ENCODE measurements at regions not wholly inside any gene's neighbourhood (a gene's known extent, or its start where the extent isn't known, plus 50 kb on each side); places are given as distances from the start of the nearest gene placed in this dataset.

- no peak overlapping the region for H3K4me3 ChIP-seq (ENCODE audit: low read length)
- H3K27ac ChIP-seq (ENCODE audit: low read length), result no peak overlapping the region
- no peaks in the 10 kb centered on the region for H3K9me2 ChIP-seq (ENCODE audit: insufficient read depth, low read length)
- no peaks in the 10 kb centered on the region for H3K36me3 ChIP-seq (ENCODE audit: insufficient read depth, low read length)
- no peaks in the 10 kb centered on the region for H4K20me1 ChIP-seq (ENCODE audit: insufficient read depth)
- no peaks in the 10 kb centered on the region for H3K79me2 ChIP-seq (replicated peaks; ENCODE audit: insufficient read depth, low read length)
- H3K27me3 ChIP-seq (ENCODE audit: insufficient read depth, low read depth, low read length), result no peaks in the 10 kb centered on the region
- TF ChIP-seq POLR2AphosphoS5 (IDR thresholded peaks at IDR 0.05) (no peak), EP300 (conservative IDR thresholded peaks at IDR 0.05; ENCODE audit: poor library complexity, severe bottlenecking) (no peak), TAF1 (IDR thresholded peaks at IDR 0.05; ENCODE audit: low read depth) (no peak), MXI1 (conservative IDR thresholded peaks at IDR 0.05; ENCODE audit: poor library complexity, severe bottlenecking) (no peak), CTCF (IDR thresholded peaks at IDR 0.05; ENCODE audit: poor library complexity, severe bottlenecking) (no peak), RAD21 (conservative IDR thresholded peaks at IDR 0.05) (no peak), EZH2 (IDR thresholded peaks at IDR 0.05; ENCODE audit: borderline replicate concordance, insufficient read depth, low read length, poor library complexity, severe bottlenecking) (no peak), SMC3 (conservative IDR thresholded peaks at IDR 0.05; ENCODE audit: poor library complexity) (no peak)
- TF ChIP-seq, protein P1, sequence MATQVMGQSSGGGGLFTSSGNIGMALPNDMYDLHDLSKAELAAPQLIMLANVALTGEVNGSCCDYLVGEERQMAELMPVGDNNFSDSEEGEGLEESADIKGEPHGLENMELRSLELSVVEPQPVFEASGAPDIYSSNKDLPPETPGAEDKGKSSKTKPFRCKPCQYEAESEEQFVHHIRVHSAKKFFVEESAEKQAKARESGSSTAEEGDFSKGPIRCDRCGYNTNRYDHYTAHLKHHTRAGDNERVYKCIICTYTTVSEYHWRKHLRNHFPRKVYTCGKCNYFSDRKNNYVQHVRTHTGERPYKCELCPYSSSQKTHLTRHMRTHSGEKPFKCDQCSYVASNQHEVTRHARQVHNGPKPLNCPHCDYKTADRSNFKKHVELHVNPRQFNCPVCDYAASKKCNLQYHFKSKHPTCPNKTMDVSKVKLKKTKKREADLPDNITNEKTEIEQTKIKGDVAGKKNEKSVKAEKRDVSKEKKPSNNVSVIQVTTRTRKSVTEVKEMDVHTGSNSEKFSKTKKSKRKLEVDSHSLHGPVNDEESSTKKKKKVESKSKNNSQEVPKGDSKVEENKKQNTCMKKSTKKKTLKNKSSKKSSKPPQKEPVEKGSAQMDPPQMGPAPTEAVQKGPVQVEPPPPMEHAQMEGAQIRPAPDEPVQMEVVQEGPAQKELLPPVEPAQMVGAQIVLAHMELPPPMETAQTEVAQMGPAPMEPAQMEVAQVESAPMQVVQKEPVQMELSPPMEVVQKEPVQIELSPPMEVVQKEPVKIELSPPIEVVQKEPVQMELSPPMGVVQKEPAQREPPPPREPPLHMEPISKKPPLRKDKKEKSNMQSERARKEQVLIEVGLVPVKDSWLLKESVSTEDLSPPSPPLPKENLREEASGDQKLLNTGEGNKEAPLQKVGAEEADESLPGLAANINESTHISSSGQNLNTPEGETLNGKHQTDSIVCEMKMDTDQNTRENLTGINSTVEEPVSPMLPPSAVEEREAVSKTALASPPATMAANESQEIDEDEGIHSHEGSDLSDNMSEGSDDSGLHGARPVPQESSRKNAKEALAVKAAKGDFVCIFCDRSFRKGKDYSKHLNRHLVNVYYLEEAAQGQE (IDR thresholded peaks at IDR 0.05; ENCODE audit: borderline replicate concordance), result no peak
- no peak overlapping the region for H2AFZ ChIP-seq (ENCODE audit: low read depth, low read length)
- H3K9ac ChIP-seq (ENCODE audit: low read length), result no peak overlapping the region
- H3K4me2 ChIP-seq (ENCODE audit: low read length), result no peak overlapping the region
- H3F3A ChIP-seq (ENCODE audit: insufficient read depth, low read length, poor library complexity, severe bottlenecking), result no peaks in the 10 kb centered on the region
- no peaks in the 10 kb centered on the region for H3K9me3 ChIP-seq (ENCODE audit: low read length)
These were observed 125.4 kb upstream of the TMCC3 start for GRCh38 chr12:94775710-94776109.

DNA sequence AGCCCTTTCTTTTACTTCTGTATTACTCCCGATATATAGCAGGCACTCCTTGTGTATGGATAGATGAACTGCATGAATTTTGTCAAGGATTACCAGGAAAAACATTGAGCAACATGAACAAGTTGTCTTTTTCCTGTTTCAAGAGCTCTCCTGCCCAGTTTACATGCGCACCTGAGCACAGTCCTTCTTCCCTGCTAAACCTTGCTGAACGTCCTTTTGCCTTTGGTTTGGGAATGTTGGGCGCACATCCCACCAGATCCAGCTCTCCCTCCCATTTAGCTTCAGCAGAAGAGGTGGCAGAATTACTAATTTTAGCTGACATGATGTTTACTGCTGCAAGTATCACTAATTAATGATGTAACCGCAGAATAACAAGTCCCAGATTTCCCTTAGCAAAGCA is 121.4 kb upstream of the TMCC3 start:
- no peak overlapping the region for H3K4me2 ChIP-seq (ENCODE audit: low read length)
- H3K36me3 ChIP-seq (ENCODE audit: insufficient read depth, low read length), result no peaks in the 10 kb centered on the region
- no peak for TF ChIP-seq SMC3 (conservative IDR thresholded peaks at IDR 0.05; ENCODE audit: poor library complexity)
- TF ChIP-seq TAF1 (IDR thresholded peaks at IDR 0.05; ENCODE audit: low read depth), result no peak
- no peak for TF ChIP-seq EZH2 (IDR thresholded peaks at IDR 0.05; ENCODE audit: borderline replicate concordance, insufficient read depth, low read length, poor library complexity, severe bottlenecking)
- TF ChIP-seq CTCF (IDR thresholded peaks at IDR 0.05; ENCODE audit: poor library complexity, severe bottlenecking), result no peak
- TF ChIP-seq, protein P1 (IDR thresholded peaks at IDR 0.05; ENCODE audit: borderline replicate concordance), result no peak
- TF ChIP-seq MXI1 (conservative IDR thresholded peaks at IDR 0.05; ENCODE audit: poor library complexity, severe bottlenecking), result no peak
- no peak for TF ChIP-seq POLR2AphosphoS5 (IDR thresholded peaks at IDR 0.05)
- TF ChIP-seq RAD21 (conservative IDR thresholded peaks at IDR 0.05), result no peak
- no peak for TF ChIP-seq EP300 (conservative IDR thresholded peaks at IDR 0.05; ENCODE audit: poor library complexity, severe bottlenecking)
- no peak overlapping the region for H3K9ac ChIP-seq (ENCODE audit: low read length)
- H3K9me2 ChIP-seq (ENCODE audit: insufficient read depth, low read length), result no peaks in the 10 kb centered on the region
- H3K79me2 ChIP-seq (replicated peaks; ENCODE audit: insufficient read depth, low read length), result no peaks in the 10 kb centered on the region
- H3K27ac ChIP-seq (ENCODE audit: low read length), result no peak overlapping the region
- no peaks in the 10 kb centered on the region for H4K20me1 ChIP-seq (ENCODE audit: insufficient read depth)
- H2AFZ ChIP-seq (ENCODE audit: low read depth, low read length), result no peak overlapping the region
- no peaks in the 10 kb centered on the region for H3K27me3 ChIP-seq (ENCODE audit: insufficient read depth, low read depth, low read length)
- no peaks in the 10 kb centered on the region for H3K9me3 ChIP-seq (ENCODE audit: low read length)
- no peak overlapping the region for H3K4me3 ChIP-seq (ENCODE audit: low read length)
- no peaks in the 10 kb centered on the region for H3F3A ChIP-seq (ENCODE audit: insufficient read depth, low read length, poor library complexity, severe bottlenecking)
